ENCODE measurements at regions not wholly inside any gene's neighbourhood (a gene's known extent, or its start where the extent isn't known, plus 50 kb on each side); places are given as distances from the start of the nearest gene placed in this dataset.

GRCh38 chr5:118397236-118397635 is 591.1 kb downstream of the DTWD2 start:
- TF ChIP-seq POLR2A (IDR thresholded peaks at IDR 0.05) (no peak), CTCF (IDR thresholded peaks at IDR 0.05) (no peak)

All from thyroid gland (tissue), 4 donors.